HL-60 (cell line): ENCODE measurements at regions not wholly inside any gene's neighbourhood (a gene's known extent, or its start where the extent isn't known, plus 50 kb on each side); places are given as distances from the start of the nearest gene placed in this dataset.

ENCODE experiments used
- DNase-seq, 2 experiments: peaks; one replicate each; pipeline ENCODE4 v3.0.0-alpha.2; 2010 to 2020; ENCODE audit warnings: low read depth in 1 of 2, low spot score in 1 of 2
- H3K27ac ChIP-seq: fragments of 250-450 bp; sonication (Bioruptor Pico); replicated peaks from 2 replicates; pipeline ENCODE4 v1.5.1; 2020; ENCODE audit warnings: mild to moderate bottlenecking, moderate library complexity
- H3K27me3 ChIP-seq: fragments of 250-450 bp; sonication (Bioruptor Pico); 2 replicates; pipeline ENCODE4 v1.5.1; 2021; ENCODE audit warnings: mild to moderate bottlenecking, moderate library complexity; ENCODE audit not compliant: insufficient read depth, poor library complexity, severe bottlenecking
- H3K4me3 ChIP-seq: replicated peaks from 2 replicates; pipeline ENCODE4 v1.5.1; 2011; ENCODE audit warnings: mild to moderate bottlenecking, control low read depth, low read length; ENCODE audit not compliant: insufficient read depth
- GABPA ChIP-seq: IDR thresholded peaks from 2 replicates; pipeline ENCODE4 v1.6.1; 2012; ENCODE audit warnings: low read depth
- POLR2AphosphoS5 ChIP-seq: IDR thresholded peaks from 2 replicates; pipeline ENCODE4 v1.6.1; 2012; ENCODE audit warnings: low read depth
- SPI1 ChIP-seq: IDR thresholded peaks from 2 replicates; pipeline ENCODE4 v1.6.1; 2012; ENCODE audit warnings: low read depth, mild to moderate bottlenecking, borderline replicate concordance
- TF ChIP-seq, protein P1 (sequence below): IDR thresholded peaks from 2 replicates; pipeline ENCODE4 v1.6.1; 2012; ENCODE audit warnings: low read depth; ENCODE audit not compliant: insufficient replicate concordance
- TF ChIP-seq, protein P2 (sequence below): IDR thresholded peaks from one replicate; pipeline ENCODE4 v1.5.1; 2011; ENCODE audit warnings: low read length, control low read depth, inconsistent platforms; ENCODE audit not compliant: insufficient read depth

DNA sequence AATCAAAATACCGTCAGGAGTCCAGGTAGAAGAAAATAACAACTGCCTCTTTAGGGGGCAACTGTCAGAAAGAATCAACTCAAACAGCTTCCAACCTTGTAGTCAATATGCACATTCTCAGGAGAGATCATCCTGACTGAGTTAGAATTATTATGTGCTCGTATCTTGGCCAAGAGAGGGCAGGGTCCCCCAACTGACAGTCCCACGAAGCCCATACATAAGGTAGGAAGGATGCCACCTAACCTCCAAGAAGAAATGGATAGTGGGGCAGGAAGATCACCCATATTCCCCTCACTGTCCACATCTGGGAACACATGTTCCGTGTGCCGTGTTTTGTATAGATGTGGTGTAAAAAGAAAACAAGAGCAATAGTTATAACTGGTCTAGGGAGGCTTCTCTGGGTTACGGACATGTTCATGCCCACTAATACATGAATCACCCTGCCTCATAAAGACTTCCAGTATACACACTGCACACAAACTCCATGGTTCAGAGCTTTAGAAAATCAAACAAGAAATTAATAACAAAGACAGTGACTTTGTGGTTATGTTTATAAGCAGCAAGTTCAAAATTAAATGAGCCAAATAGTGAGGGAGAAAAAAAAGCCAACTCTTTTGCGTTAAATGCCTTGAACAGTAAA, 295.6 kb downstream of the FGFR2 start:
- DNase-seq = no peak
- no peak for TF ChIP-seq GABPA
- TF ChIP-seq POLR2AphosphoS5 = no peak
- no peak for TF ChIP-seq SPI1
- TF ChIP-seq, protein P1, sequence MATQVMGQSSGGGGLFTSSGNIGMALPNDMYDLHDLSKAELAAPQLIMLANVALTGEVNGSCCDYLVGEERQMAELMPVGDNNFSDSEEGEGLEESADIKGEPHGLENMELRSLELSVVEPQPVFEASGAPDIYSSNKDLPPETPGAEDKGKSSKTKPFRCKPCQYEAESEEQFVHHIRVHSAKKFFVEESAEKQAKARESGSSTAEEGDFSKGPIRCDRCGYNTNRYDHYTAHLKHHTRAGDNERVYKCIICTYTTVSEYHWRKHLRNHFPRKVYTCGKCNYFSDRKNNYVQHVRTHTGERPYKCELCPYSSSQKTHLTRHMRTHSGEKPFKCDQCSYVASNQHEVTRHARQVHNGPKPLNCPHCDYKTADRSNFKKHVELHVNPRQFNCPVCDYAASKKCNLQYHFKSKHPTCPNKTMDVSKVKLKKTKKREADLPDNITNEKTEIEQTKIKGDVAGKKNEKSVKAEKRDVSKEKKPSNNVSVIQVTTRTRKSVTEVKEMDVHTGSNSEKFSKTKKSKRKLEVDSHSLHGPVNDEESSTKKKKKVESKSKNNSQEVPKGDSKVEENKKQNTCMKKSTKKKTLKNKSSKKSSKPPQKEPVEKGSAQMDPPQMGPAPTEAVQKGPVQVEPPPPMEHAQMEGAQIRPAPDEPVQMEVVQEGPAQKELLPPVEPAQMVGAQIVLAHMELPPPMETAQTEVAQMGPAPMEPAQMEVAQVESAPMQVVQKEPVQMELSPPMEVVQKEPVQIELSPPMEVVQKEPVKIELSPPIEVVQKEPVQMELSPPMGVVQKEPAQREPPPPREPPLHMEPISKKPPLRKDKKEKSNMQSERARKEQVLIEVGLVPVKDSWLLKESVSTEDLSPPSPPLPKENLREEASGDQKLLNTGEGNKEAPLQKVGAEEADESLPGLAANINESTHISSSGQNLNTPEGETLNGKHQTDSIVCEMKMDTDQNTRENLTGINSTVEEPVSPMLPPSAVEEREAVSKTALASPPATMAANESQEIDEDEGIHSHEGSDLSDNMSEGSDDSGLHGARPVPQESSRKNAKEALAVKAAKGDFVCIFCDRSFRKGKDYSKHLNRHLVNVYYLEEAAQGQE = no peak
- TF ChIP-seq, protein P2, sequence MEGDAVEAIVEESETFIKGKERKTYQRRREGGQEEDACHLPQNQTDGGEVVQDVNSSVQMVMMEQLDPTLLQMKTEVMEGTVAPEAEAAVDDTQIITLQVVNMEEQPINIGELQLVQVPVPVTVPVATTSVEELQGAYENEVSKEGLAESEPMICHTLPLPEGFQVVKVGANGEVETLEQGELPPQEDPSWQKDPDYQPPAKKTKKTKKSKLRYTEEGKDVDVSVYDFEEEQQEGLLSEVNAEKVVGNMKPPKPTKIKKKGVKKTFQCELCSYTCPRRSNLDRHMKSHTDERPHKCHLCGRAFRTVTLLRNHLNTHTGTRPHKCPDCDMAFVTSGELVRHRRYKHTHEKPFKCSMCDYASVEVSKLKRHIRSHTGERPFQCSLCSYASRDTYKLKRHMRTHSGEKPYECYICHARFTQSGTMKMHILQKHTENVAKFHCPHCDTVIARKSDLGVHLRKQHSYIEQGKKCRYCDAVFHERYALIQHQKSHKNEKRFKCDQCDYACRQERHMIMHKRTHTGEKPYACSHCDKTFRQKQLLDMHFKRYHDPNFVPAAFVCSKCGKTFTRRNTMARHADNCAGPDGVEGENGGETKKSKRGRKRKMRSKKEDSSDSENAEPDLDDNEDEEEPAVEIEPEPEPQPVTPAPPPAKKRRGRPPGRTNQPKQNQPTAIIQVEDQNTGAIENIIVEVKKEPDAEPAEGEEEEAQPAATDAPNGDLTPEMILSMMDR = no peak
- Histone ChIP-seq H3K27me3 (peaks cover 8% of the 10 kb centered on the region), H3K4me3 (no peak overlapping the region), H3K27ac (no peak overlapping the region)

DNA sequence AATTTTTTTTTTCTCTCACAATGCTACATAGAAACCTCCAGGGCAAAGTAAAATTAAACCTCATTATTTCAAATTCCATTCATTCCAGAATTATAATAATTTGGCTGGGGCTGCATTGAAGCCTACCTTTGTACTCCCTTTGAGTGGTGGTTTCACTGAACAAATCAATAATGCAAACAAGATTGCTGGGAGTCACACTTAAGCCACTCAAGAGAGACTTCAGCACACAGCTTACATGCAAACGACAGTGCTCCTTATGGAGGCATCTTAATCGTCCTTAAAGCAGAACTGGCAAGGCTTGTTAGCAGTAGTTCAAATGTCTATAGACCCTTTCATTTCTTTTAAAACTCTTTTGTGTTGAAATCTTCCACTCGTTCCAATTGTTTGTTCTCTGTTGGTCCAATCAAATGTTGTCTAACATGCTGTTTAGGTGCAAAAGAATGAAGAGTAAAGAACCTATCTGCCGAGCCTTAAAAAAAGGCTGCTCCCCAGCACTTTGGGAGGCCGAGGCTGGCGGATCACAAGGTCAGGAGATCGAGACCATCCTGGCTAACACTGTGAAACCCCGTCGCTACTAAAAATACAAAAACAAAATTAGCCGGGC, 294.9 kb downstream of the FGFR2 start:
- H3K27me3 ChIP-seq = peaks cover 7% of the 10 kb centered on the region
- H3K4me3 ChIP-seq = no peak overlapping the region
- DNase-seq = no peak
- TF ChIP-seq POLR2AphosphoS5 = no peak
- TF ChIP-seq, protein P2 = no peak
- TF ChIP-seq, protein P1 = no peak
- no peak for TF ChIP-seq GABPA
- TF ChIP-seq SPI1 = no peak
- no peak overlapping the region for H3K27ac ChIP-seq

DNA sequence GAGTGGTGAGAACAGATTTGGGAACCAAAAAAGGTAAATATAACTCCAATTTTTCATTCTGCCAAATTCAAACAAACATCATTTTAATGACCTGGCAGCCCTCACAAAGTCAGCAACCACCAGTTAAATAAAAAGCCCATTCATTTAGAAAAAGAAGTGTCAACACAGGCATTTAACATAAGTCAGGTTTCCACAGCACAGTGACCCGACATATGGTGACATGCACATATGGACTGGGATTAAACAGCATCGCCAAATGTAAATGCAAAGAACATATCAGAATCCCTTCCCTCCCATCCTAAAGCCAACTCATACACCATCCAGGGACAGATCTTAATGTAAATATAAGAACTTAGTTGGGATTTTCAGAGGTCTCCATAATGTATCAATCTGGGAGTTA, 293.2 kb downstream of the FGFR2 start:
- H3K27me3 ChIP-seq = peaks cover 13% of the 10 kb centered on the region
- no peak overlapping the region for H3K4me3 ChIP-seq
- TF ChIP-seq GABPA (no peak), SPI1 (no peak), POLR2AphosphoS5 (no peak)
- TF ChIP-seq, protein P1 = no peak
- TF ChIP-seq, protein P2 = no peak
- DNase-seq = no peak
- no peak overlapping the region for H3K27ac ChIP-seq
